ENCODE measurements at regions not wholly inside any gene's neighbourhood (a gene's known extent, or its start where the extent isn't known, plus 50 kb on each side); places are given as distances from the start of the nearest gene placed in this dataset.
"Not testable (repeated sequence)": the region's sequence is repeated elsewhere in the genome, so short reads cannot be mapped to it uniquely, and the experiment has no call there.

DNA sequence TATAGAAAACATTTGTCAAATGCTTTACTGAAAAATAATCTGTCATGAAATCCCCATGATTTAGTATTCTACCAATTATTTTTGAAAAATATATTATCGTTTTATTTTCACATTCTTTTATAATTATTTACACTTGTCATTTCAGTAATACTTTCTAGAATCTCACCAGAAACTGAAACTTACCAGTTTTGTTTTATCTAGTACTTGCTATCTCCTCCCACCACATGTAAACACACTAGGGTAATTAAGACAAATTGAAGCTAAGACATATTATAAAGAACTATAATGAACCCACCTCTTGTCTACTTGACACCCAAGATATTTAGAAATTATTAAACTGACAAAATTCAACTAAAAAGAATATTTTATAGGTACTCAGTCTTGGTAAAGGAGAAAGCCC, 51.5 kb upstream of the GRM3 start:
- DNase-seq (ENCODE audit: low spot score) = no peak
- intact Hi-C loops (cut with DNase I) = no loop called here

DNA sequence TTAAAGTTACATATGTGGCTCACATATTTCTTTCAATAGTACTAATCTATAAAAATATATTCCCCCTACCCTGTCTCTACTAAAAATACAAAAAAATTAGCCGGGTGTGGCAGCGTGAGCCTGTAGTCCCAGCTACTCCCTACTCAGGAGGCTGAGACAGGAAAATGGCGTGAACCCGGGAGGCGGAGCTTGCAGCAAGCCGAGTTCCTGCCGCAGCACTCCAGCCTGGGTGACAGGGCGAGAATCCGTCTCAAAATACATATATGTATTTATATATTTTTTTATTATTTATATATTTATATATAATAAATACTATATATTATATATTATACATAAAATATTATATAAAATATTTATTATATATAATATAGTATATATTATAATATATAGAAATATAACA, 69.7 kb upstream of the GRM3 start:
- DNase-seq (ENCODE audit: low spot score) = no peak
- intact Hi-C loops (cut with DNase I) = no loop called here

DNA sequence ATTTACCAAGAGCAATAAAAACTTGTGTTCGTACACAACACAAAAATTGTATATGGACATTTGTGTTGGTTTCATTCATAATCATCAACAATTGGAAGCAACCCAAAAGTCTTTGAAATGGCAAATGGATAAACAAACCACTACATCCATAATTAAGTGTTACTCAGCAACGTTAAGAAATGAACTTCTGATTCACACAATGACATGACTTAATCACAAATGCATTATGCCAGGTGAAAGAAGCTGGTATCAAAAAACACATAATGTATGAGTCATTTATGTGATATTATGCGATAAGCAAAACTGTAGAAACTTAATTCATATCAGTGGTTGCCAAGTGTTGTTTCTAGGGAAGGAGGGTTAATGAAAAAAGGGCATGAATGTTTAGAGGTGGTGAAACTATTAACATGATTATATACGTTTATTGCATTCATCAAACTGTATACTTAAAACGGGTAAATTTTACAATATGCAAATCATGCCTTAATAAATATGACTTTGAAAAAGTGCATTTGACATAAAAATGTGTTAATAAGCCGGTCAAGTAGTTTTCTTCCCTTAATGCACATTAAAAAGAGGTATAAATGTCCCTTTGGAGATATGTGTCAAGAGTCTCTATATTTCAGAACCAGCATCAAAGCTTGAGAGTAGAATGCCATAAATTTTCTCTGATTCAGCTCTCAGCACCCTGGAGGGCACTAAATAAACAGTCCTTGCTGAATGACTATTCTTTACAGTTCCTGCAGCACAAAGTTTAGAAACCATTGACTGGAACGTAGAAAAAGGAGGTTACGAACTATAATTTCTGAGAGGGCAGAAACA, 84.8 kb upstream of the GRM3 start:
- no peak for DNase-seq (ENCODE audit: low spot score)
- intact Hi-C loops (cut with DNase I) = no loop called here

GRCh38 chr7:86534641-86535040, 109.1 kb upstream of the GRM3 start:
- intact Hi-C loops (cut with DNase I) = no loop called here
- no peak for DNase-seq (ENCODE audit: low spot score)

DNA sequence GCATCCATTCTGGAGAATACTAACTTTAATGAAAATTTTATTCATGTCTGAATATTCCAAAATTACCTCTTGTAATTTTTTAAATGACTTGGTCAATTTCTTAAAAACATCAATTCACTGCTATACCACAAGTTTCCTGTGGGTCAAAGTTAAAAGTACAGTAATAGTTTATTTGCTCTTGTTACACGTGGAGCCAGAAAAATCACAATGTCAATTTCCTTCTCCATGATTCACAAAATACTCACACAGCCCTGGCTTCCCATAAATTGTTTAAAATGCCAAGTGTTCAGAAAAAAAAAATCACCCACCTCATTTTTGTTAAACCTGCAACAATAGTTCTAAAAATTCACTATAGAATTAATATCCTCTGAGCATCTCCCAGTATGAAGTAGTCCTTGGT, 139.5 kb upstream of the GRM3 start:
- intact Hi-C loops (cut with DNase I) = no loop called here
- no peak for DNase-seq (ENCODE audit: low spot score)

DNA sequence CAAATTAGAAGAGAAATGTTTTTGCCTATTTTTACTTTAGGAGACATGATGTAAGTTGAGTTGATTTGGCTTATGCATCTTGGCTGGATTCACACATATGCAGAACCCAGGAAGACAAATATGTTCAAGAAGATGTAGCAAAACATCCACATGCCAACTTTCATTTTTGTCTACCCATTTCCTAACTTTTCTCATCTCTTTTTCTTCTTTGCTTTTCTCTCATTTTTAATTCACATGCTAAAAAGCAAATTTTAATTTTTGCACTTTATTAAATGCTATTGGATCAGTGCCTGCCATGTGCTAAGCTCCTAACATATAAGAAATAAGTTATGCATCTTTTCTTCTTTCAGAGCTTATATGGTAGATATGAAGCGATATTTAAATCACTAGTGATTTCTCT, 143.7 kb upstream of the GRM3 start:
- intact Hi-C loops (cut with DNase I) = no loop called here
- no peak for DNase-seq (ENCODE audit: low spot score)

DNA sequence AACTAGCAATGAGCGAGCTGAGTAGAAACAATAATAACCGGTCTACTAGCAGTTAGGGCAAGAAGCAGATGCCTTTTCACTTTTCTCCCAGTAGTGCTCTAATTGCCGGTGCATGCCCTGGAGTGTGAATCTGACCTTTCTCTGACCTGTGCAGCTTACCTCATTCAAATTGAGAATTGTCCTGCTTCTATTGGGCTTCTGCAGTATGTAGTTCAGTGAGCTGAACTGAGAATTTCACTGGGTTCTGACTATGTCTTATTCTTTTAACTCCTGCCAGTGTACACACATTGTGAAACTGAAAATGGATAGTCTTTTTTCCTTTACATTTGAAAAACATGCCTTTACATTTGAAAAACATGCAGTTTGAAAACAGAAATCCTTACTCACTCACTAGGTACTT, 157.9 kb upstream of the GRM3 start:
- intact Hi-C loops (cut with DNase I) = no loop called here
- DNase-seq (ENCODE audit: low spot score) = no peak

- intact Hi-C loops (cut with DNase I) = no loop called here
- no peak for DNase-seq (ENCODE audit: low spot score)
Measured at GRCh38 chr7:86479144-86479543, 164.6 kb upstream of the GRM3 start.

DNA sequence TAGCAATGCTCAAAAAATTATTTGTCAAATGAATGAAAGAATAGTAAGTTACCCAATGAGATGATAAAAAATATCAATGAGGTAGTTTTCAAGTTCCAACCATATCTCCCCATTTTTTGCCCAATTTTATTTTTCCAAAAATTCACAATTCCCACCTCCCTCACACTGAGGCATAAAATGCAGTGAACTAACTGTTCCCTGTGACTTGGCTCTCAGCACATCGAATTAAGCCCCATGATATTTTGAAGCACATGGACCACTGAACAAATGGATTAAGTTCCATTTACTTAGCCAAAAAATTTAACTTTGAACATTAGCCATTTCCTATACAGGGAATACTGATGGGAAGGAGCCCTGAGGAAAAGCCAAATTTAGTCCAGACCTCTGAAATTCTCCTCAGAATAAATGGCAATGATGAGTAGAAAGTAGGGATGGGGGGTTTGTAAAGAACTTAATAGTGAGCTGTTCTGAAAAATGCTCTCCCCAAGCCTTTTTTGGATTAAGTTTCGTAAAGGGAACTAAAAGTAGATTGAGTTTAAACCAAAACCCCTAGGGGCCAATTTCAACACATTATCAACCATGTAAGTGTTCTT, 166.3 kb upstream of the GRM3 start:
- intact Hi-C loops (cut with DNase I) = no loop called here
- no peak for DNase-seq (ENCODE audit: low spot score)

DNA sequence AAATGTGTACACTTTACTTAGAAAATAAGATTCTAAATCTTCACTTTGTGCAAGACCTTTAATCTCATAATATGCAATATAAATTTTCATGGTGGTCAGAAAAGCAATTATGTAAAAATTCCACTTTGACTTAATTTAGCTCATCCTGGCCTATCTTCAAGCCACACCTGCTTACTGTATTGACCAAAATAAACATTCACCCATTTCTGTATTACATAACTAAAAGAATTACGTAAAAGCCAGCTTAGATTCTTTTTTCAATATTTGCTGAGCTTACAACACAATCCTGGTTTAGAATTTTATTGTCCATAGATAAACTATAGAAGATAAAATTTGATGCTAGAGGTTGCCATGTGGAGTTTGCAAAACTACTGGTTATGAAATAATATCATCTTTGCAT, 172.9 kb upstream of the GRM3 start:
- intact Hi-C loops (cut with DNase I) = no loop called here
- no peak for DNase-seq (ENCODE audit: low spot score)

- intact Hi-C loops (cut with DNase I) = no loop called here
- DNase-seq (ENCODE audit: low spot score) = no peak
Measured at GRCh38 chr7:86469680-86470295, 173.9 kb upstream of the GRM3 start.

GRCh38 chr7:86454753-86455152, 189.0 kb upstream of the GRM3 start:
- DNase-seq (ENCODE audit: low spot score) = no peak
- intact Hi-C loops (cut with DNase I) = no loop called here

DNA sequence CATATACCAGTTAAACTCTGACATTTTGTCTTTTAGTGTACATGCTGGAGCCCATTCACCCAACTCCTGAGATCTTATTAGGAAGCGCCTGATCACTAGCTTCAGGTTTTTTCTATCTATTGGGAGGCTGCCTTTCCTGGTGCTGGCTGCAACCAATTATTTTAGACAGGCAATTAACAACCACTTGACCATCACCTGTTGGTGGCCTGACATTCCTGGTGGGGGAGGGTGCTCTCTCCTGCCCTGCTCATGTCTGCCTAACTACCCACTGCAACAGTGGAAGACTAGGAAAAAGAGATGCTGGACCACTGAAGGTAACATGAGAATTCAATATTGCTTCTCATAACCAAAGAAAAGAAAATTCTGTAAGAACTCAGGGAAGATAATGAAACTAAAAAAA, 190.3 kb upstream of the GRM3 start:
- no peak for DNase-seq (ENCODE audit: low spot score)
- intact Hi-C loops (cut with DNase I) = no loop called here

- DNase-seq (ENCODE audit: low spot score) = no peak
- intact Hi-C loops (cut with DNase I) = no loop called here
Measured at GRCh38 chr7:86448856-86449255, 194.9 kb upstream of the GRM3 start.

GRCh38 chr7:86445285-86445684, 198.4 kb upstream of the GRM3 start:
- intact Hi-C loops (cut with DNase I) = no loop called here
- DNase-seq (ENCODE audit: low spot score) = no peak

DNA sequence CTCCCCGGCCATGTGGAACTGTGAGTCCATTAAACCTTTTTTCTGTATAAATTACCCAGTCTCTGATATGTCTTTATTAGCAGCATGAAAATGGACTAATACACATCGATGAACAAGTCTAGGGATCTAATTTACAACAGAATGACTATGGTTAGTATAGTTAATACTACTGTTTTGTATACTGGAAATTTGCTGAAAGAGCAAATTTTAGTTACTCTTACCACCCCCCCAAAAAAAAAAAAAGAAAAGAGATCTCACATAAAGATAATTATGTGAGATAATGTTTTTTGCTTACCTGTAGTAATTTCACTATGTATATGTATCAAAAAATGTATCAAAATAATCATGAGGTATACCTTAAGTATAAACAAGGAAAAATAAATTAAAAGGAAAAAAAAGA, 199.5 kb upstream of the GRM3 start:
- DNase-seq (ENCODE audit: low spot score) = no peak
- intact Hi-C loops (cut with DNase I) = no loop called here

GRCh38 chr7:86440420-86440819, 203.3 kb upstream of the GRM3 start:
- intact Hi-C loops (cut with DNase I); DNase-seq (ENCODE audit: low spot score): not testable (repeated sequence)

DNA sequence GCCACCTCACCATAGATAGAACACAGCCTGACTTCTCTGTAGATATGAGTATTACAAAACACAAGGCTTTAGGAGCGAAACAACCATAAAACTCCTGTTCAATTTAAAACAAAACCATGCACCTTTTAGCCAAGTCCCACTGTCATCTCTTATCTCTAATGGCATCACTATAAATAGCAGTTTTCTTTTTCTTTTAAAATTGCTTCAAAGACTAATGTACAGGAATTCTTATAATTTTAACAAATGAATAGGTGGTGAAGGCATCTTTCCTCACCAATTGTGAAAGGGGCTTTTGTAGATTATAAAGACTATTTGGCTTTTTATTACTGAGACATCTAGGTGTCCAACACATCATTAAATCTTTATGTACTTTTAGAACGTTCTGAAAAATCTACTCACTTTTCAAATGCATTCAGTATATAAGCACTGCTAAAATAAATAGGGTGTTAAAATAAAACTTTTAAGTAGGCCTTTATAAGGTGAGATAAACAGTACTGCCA, 205.7 kb upstream of the GRM3 start:
- no peak for DNase-seq (ENCODE audit: low spot score)
- intact Hi-C loops (cut with DNase I) = no loop called here

GRCh38 chr7:86431761-86432160, 211.9 kb upstream of the GRM3 start:
- no peak for DNase-seq (ENCODE audit: low spot score)

GRCh38 chr7:86411814-86412213, 231.9 kb upstream of the GRM3 start:
- intact Hi-C loops (cut with DNase I) = no loop called here
- DNase-seq (ENCODE audit: low spot score) = no peak

More at GRCh38 chr7:86431761-86432160, 211.9 kb upstream of the GRM3 start:
- intact Hi-C loops (cut with DNase I) = no loop called here

GRCh38 chr7:86407291-86407690, 236.4 kb upstream of the GRM3 start:
- intact Hi-C loops (cut with DNase I) = no loop called here
- DNase-seq (ENCODE audit: low spot score) = no peak
